ENCODE measurements at regions not wholly inside any gene's neighbourhood (a gene's known extent, or its start where the extent isn't known, plus 50 kb on each side); places are given as distances from the start of the nearest gene placed in this dataset.

DNA sequence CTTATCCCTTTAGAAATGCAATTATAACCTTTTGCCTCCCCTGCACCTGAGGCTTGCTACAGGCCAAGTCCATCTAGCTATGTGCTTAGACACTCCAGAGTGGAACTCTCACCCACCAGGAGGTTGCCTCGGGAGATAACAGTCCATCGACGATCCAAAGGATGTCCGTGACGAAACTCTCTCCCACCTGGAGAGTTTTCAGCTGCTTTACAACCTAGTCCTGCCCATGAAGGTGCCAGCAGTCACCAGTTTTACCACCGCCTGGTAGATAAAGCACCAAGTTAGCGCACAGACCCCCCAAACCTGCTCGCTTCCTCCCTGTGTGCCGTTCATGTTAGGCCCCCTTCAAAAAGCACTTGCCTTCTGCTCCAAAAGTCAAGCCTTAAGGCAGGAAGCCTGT is 53.1 kb upstream of the SHISAL1 start:
- TF ChIP-seq, protein P1, sequence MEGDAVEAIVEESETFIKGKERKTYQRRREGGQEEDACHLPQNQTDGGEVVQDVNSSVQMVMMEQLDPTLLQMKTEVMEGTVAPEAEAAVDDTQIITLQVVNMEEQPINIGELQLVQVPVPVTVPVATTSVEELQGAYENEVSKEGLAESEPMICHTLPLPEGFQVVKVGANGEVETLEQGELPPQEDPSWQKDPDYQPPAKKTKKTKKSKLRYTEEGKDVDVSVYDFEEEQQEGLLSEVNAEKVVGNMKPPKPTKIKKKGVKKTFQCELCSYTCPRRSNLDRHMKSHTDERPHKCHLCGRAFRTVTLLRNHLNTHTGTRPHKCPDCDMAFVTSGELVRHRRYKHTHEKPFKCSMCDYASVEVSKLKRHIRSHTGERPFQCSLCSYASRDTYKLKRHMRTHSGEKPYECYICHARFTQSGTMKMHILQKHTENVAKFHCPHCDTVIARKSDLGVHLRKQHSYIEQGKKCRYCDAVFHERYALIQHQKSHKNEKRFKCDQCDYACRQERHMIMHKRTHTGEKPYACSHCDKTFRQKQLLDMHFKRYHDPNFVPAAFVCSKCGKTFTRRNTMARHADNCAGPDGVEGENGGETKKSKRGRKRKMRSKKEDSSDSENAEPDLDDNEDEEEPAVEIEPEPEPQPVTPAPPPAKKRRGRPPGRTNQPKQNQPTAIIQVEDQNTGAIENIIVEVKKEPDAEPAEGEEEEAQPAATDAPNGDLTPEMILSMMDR (IDR thresholded peaks at IDR 0.05; ENCODE audit: extremely low read depth in 1 of 2, insufficient read depth in 1 of 2, low read depth in 1 of 2, low read length in 2 of 2) = no peak
- TF ChIP-seq POLR2A (IDR thresholded peaks at IDR 0.05; ENCODE audit: low read depth, low read length) (no peak), EZH2 (IDR thresholded peaks at IDR 0.05; ENCODE audit: borderline replicate concordance, low read depth, low read length, severe bottlenecking) (no peak), JUN (IDR thresholded peaks at IDR 0.05; ENCODE audit: borderline replicate concordance, insufficient read depth, insufficient read length, low read depth) (no peak), MYC (IDR thresholded peaks at IDR 0.05; ENCODE audit: low read depth, low read length) (no peak)
- TF ChIP-seq, protein P2, sequence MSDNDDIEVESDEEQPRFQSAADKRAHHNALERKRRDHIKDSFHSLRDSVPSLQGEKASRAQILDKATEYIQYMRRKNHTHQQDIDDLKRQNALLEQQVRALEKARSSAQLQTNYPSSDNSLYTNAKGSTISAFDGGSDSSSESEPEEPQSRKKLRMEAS (IDR thresholded peaks at IDR 0.05; ENCODE audit: insufficient read depth, insufficient read length) = no peak

Measured in endothelial cell of umbilical vein (primary cell).